GM12878 (cell line): ENCODE measurements at regions not wholly inside any gene's neighbourhood (a gene's known extent, or its start where the extent isn't known, plus 50 kb on each side); places are given as distances from the start of the nearest gene placed in this dataset.

Experiments used
- ATAC-seq: fragments of 200-7000 bp; cut with Tn5 transposase; 3 replicates; pipeline ENCODE4 v1.9.1; 2020; ENCODE audit warnings: mild to moderate bottlenecking, moderate library complexity
- BruUV-seq: library from RNA; stranded (reverse); fragments of 400-500 nt; replicated peaks from 2 replicates; lab custom pipeline; 2021; lab: Mats Ljungman, UMichigan
- CTCF ChIA-PET: fragments of 300-600 bp; sonication (Branson Sonifier 250); formaldehyde crosslinking; extraction: SDS; loops from one replicate; lab custom pipeline; 2021; ENCODE audit warnings: inconsistent platforms; lab: Yijun Ruan, JAX
- POLR2A ChIA-PET: fragments of 350-600 bp; formaldehyde crosslinking; extraction: SDS; loops from one replicate; lab custom pipeline; 2021; ENCODE audit warnings: inconsistent platforms; lab: Charles Lee
- RAD21 ChIA-PET: fragments of 300-600 bp; sonication (Branson Sonifier 250); formaldehyde crosslinking; loops from one replicate; lab custom pipeline; 2023; ENCODE audit warnings: antibody characterized with exemption; ENCODE audit not compliant: unreplicated experiment; lab: Charles Lee
- SMC1A ChIA-PET: fragments of 300-600 bp; sonication (Branson Sonifier 250); formaldehyde crosslinking; loops from one replicate; lab custom pipeline; 2023; ENCODE audit not compliant: unreplicated experiment, uncharacterized antibody; lab: Charles Lee
- DNase-seq: peaks from one replicate; pipeline ENCODE4 v3.0.0-alpha.2; 2011; ENCODE audit warnings: low read depth, low spot score
- FAIRE-seq: peaks from 3 replicates; lab custom pipeline; 2011; peaks lifted over from hg19 to GRCh38; lab: Jason Lieb, UNC
- H2AFZ ChIP-seq: 2 replicates; pipeline ENCODE4 v1.6.0; 2011; ENCODE audit warnings: low read depth, low read length, control low read depth; ENCODE audit not compliant: control insufficient read depth
- H3K27ac ChIP-seq: 2 replicates; pipeline ENCODE4 v1.5.1; 2011; ENCODE audit warnings: control low read depth; ENCODE audit not compliant: control insufficient read depth, insufficient read depth
- H3K27me3 ChIP-seq, 2 experiments: replicated peaks in 1 of 2; 2 replicates each; pipeline versions ENCODE4 v1.6.0 to v1.6.1; 2011; ENCODE audit warnings: low read length in 1 of 2; ENCODE audit not compliant: control insufficient read depth in 2 of 2, insufficient read depth in 2 of 2
- H3K36me3 ChIP-seq, 2 experiments: 2 replicates each; pipeline ENCODE4 v1.5.1; 2011; ENCODE audit warnings: low read length in 1 of 2; ENCODE audit not compliant: control insufficient read depth in 2 of 2, insufficient read depth in 2 of 2
- H3K4me1 ChIP-seq: 2 replicates; pipeline ENCODE4 v1.6.1; 2011; ENCODE audit warnings: mild to moderate bottlenecking, low read length, moderate library complexity, mixed read lengths; ENCODE audit not compliant: control insufficient read depth, insufficient read depth
- H3K4me2 ChIP-seq: 2 replicates; pipeline ENCODE4 v1.6.0; 2011; ENCODE audit warnings: control low read depth; ENCODE audit not compliant: control insufficient read depth, insufficient read depth
- H3K4me3 ChIP-seq: fragments of 200-600 bp; sonication (generic); 2 replicates; pipeline ENCODE4 v1.5.1; 2016
- H3K79me2 ChIP-seq: 2 replicates; pipeline ENCODE4 v1.6.0; 2011; ENCODE audit warnings: low read length; ENCODE audit not compliant: control insufficient read depth, insufficient read depth
- H3K9ac ChIP-seq: 2 replicates; pipeline ENCODE4 v1.8.0; 2011; ENCODE audit warnings: low read length, control low read depth, mixed read lengths; ENCODE audit not compliant: control insufficient read depth, insufficient read depth
- H3K9me3 ChIP-seq: replicated peaks from 3 replicates; pipeline ENCODE4 v1.5.1; 2011; ENCODE audit warnings: mild to moderate bottlenecking, low read length; ENCODE audit not compliant: control insufficient read depth, insufficient read depth
- H4K20me1 ChIP-seq: 2 replicates; pipeline ENCODE4 v1.6.0; 2011; ENCODE audit not compliant: control insufficient read depth, insufficient read depth
- E2F4 ChIP-seq: IDR thresholded peaks from 2 replicates; pipeline ENCODE4 v1.6.1; 2012; ENCODE audit warnings: low read depth, low read length, improper control_type of control experiment
- NRF1 ChIP-seq: conservative IDR thresholded peaks from 2 replicates; pipeline ENCODE4 v1.6.1; 2011; ENCODE audit warnings: mild to moderate bottlenecking, low read depth, low read length, improper control_type of control experiment
- POLR2AphosphoS2 ChIP-seq: IDR thresholded peaks from 2 replicates; pipeline ENCODE4 v1.6.1; 2011; ENCODE audit warnings: low read depth, mild to moderate bottlenecking, low read length, improper control_type of control experiment, moderate library complexity
- TBL1XR1 ChIP-seq: IDR thresholded peaks from 2 replicates; pipeline ENCODE4 v1.6.1; 2012; ENCODE audit warnings: low read depth, low read length, improper control_type of control experiment
- WGBS: methylation state at CpG from one replicate; pipeline ENCODE4 v1.1.6; 2016; ENCODE audit warnings: low lambda C conversion rate; ENCODE audit not compliant: insufficient replicate concordance, insufficient coverage; ENCODE audit errors: missing lambda C conversion rate; 5-methylcytosine and 5-hydroxymethylcytosine counted together
- in situ Hi-C: fragments of 300-500 bp; cut with MboI; formaldehyde crosslinking; loops from 9 replicates; pipeline ENCODE4 v1.14.3; 2018; ENCODE audit warnings: mixed read lengths
- intact Hi-C: fragments of 100-400 bp; cut with micrococcal nuclease; formaldehyde crosslinking; loops from one replicate; pipeline ENCODE4 v1.14.2; 2022; ENCODE audit not compliant: unreplicated experiment
- TF ChIP-seq, protein P1 (sequence below): IDR thresholded peaks from 2 replicates; pipeline ENCODE4 v1.6.1; 2012; ENCODE audit warnings: improper control_type of control experiment, low read depth, low read length; ENCODE audit not compliant: insufficient replicate concordance

- TF ChIP-seq, protein P1, sequence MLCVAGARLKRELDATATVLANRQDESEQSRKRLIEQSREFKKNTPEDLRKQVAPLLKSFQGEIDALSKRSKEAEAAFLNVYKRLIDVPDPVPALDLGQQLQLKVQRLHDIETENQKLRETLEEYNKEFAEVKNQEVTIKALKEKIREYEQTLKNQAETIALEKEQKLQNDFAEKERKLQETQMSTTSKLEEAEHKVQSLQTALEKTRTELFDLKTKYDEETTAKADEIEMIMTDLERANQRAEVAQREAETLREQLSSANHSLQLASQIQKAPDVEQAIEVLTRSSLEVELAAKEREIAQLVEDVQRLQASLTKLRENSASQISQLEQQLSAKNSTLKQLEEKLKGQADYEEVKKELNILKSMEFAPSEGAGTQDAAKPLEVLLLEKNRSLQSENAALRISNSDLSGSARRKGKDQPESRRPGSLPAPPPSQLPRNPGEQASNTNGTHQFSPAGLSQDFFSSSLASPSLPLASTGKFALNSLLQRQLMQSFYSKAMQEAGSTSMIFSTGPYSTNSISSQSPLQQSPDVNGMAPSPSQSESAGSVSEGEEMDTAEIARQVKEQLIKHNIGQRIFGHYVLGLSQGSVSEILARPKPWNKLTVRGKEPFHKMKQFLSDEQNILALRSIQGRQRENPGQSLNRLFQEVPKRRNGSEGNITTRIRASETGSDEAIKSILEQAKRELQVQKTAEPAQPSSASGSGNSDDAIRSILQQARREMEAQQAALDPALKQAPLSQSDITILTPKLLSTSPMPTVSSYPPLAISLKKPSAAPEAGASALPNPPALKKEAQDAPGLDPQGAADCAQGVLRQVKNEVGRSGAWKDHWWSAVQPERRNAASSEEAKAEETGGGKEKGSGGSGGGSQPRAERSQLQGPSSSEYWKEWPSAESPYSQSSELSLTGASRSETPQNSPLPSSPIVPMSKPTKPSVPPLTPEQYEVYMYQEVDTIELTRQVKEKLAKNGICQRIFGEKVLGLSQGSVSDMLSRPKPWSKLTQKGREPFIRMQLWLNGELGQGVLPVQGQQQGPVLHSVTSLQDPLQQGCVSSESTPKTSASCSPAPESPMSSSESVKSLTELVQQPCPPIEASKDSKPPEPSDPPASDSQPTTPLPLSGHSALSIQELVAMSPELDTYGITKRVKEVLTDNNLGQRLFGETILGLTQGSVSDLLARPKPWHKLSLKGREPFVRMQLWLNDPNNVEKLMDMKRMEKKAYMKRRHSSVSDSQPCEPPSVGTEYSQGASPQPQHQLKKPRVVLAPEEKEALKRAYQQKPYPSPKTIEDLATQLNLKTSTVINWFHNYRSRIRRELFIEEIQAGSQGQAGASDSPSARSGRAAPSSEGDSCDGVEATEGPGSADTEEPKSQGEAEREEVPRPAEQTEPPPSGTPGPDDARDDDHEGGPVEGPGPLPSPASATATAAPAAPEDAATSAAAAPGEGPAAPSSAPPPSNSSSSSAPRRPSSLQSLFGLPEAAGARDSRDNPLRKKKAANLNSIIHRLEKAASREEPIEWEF, result no peak
Measured at GRCh38 chr7:156423876-156424275, 216.7 kb upstream of the RNF32 start (continued).

DNA sequence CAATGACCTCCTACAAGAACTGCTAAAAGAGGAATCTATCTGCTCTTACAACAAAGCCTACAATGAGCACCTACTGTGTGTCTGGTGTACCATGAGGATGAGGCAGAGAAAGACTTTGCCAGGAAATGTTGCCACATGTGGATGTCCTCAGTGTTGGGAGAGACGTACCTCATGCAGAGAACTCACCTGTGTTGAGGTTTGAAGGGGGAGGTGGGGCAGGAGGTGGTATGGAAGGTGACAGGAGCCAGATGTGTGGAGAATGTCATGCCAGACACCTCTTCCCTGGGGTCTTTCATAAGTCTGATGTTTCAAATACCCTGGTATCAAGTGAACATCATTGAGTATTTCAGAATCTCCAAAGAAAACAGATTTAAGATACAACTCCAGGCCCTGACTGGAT lies 220.1 kb upstream of the RNF32 start:
- Histone ChIP-seq H3K27ac (no peak overlapping the region), H3K4me2 (no peak overlapping the region), H2AFZ (no peak overlapping the region), H4K20me1 (no peaks in the 10 kb centered on the region), H3K36me3 (no peaks in the 10 kb centered on the region), H3K9ac (no peak overlapping the region), H3K4me1 (no peaks in the 10 kb centered on the region), H3K79me2 (no peaks in the 10 kb centered on the region), H3K9me3 (no peaks in the 10 kb centered on the region), H3K27me3 (no peaks in the 10 kb centered on the region), H3K4me3 (no peak overlapping the region)
- SMC1A ChIA-PET, result no interaction called here
- RAD21 ChIA-PET, result no interaction called here
- 0% methylated on average over 1 of the region's 1 CpG for WGBS
- intact Hi-C loops (no loop called here), in situ Hi-C loops (no loop called here)
- TF ChIP-seq NRF1 (no peak), POLR2AphosphoS2 (no peak), TBL1XR1 (no peak), E2F4 (no peak)
- POLR2A ChIA-PET, result no interaction called here
- ATAC-seq, result no peak
- BruUV-seq, result no TSS peak
- FAIRE-seq, result no peak
- DNase-seq, result no peak
- CTCF ChIA-PET, result no interaction called here
